H1 (cell line): ENCODE measurements at regions not wholly inside any gene's neighbourhood (a gene's known extent, or its start where the extent isn't known, plus 50 kb on each side); places are given as distances from the start of the nearest gene placed in this dataset.

Source experiments
- CTCF ChIA-PET: fragments of 300-600 bp; sonication (Branson Sonifier 250); formaldehyde crosslinking; loops from one replicate; lab custom pipeline; 2021; ENCODE audit not compliant: partially characterized antibody; lab: Charles Lee
- POLR2A ChIA-PET: fragments of 300-600 bp; sonication (Branson Sonifier 250); formaldehyde crosslinking; loops from one replicate; lab custom pipeline; 2021; ENCODE audit warnings: inconsistent platforms; ENCODE audit not compliant: partially characterized antibody; lab: Charles Lee
- DNase-seq, 2 experiments: peaks; one replicate each; pipeline versions ENCODE4 v3.0.0 to v3.0.0-alpha.2; 2010 to 2022; ENCODE audit warnings: low spot score in 2 of 2, low read depth in 1 of 2, mixed read lengths in 1 of 2
- FAIRE-seq: peaks from 2 replicates; lab custom pipeline; 2011; peaks lifted over from hg19 to GRCh38; lab: Jason Lieb, UNC
- H2AFZ ChIP-seq: 2 replicates; pipeline ENCODE4 v1.8.1; 2012; ENCODE audit warnings: low read length, inconsistent platforms
- H2AK5ac ChIP-seq: 2 replicates; pipeline ENCODE4 v1.6.1; 2013; ENCODE audit warnings: low read depth, low read length
- H2BK120ac ChIP-seq: replicated peaks from 2 replicates; pipeline ENCODE3; 2013; ENCODE audit warnings: low read depth, low read length, inconsistent platforms
- H2BK12ac ChIP-seq: 2 replicates; pipeline ENCODE4 v1.6.1; 2013; ENCODE audit warnings: low read depth, low read length
- H2BK15ac ChIP-seq: 2 replicates; pipeline ENCODE4 v1.6.1; 2013; ENCODE audit warnings: low read length
- H2BK20ac ChIP-seq: 2 replicates; pipeline ENCODE4 v1.6.1; 2013; ENCODE audit warnings: low read length
- H2BK5ac ChIP-seq: 2 replicates; pipeline ENCODE4 v1.6.1; 2013; ENCODE audit warnings: low read depth, low read length
- H3K14ac ChIP-seq: 2 replicates; pipeline ENCODE4 v1.6.1; 2013; ENCODE audit warnings: inconsistent platforms; ENCODE audit not compliant: insufficient read length
- H3K18ac ChIP-seq: 2 replicates; pipeline ENCODE4 v1.6.1; 2013; ENCODE audit warnings: low read length; ENCODE audit errors: extremely low read depth
- H3K23ac ChIP-seq: 2 replicates; pipeline ENCODE4 v1.6.1; 2013; ENCODE audit warnings: inconsistent platforms; ENCODE audit not compliant: insufficient read length
- H3K23me2 ChIP-seq: 2 replicates; pipeline ENCODE4 v1.6.1; 2013; ENCODE audit warnings: low read depth, low read length
- H3K27ac ChIP-seq: 2 replicates; pipeline ENCODE4 v1.6.1; 2011; ENCODE audit warnings: low read depth, low read length, inconsistent platforms
- H3K27me3 ChIP-seq, 4 experiments: replicated peaks in 1 of 4; 1 replicate in 1 of 4; 2 replicates in 3 of 4; pipeline versions ENCODE4 v1.6.1 to v1.8.1; 2011 to 2013; ENCODE audit warnings: low read length in 3 of 4, mild to moderate bottlenecking in 3 of 4, inconsistent platforms in 2 of 4, mixed read lengths in 2 of 4, moderate library complexity in 1 of 4; ENCODE audit not compliant: control insufficient read depth in 3 of 4, insufficient read depth in 3 of 4; ENCODE audit errors: extremely low read depth in 1 of 4
- H3K36me3 ChIP-seq, 4 experiments: 2 replicates each; pipeline versions ENCODE4 v1.6.1 to v1.8.1; 2011 to 2013; ENCODE audit warnings: mild to moderate bottlenecking in 4 of 4, low read length in 3 of 4, moderate library complexity in 2 of 4, control low read depth in 1 of 4, inconsistent platforms in 1 of 4; ENCODE audit not compliant: insufficient read depth in 4 of 4, control insufficient read depth in 2 of 4
- H3K4ac ChIP-seq: replicated peaks from 2 replicates; pipeline ENCODE3; 2013; ENCODE audit warnings: low read length, low read depth, mixed read lengths, inconsistent platforms; ENCODE audit not compliant: insufficient read length
- H3K4me1 ChIP-seq, 4 experiments: replicated peaks in 1 of 4; 1 replicate in 1 of 4; 2 replicates in 3 of 4; pipeline versions ENCODE4 v1.6.1 to v1.8.1; 2011 to 2013; ENCODE audit warnings: low read length in 3 of 4, inconsistent platforms in 2 of 4, mixed read lengths in 1 of 4; ENCODE audit not compliant: insufficient read depth in 4 of 4, control insufficient read depth in 3 of 4
- H3K4me2 ChIP-seq, 2 experiments: 2 replicates each; pipeline versions ENCODE4 v1.6.1 to v1.8.1; 2011 to 2013; ENCODE audit warnings: low read depth in 2 of 2, low read length in 2 of 2, control low read depth in 1 of 2, inconsistent platforms in 1 of 2, mild to moderate bottlenecking in 1 of 2; ENCODE audit not compliant: insufficient read depth in 1 of 2
- H3K4me3 ChIP-seq, 4 experiments: fragments of 200-600, 300-600 bp in 1 of 4; sonication (generic), shearing (Covaris generic), sonication (Bioruptor Twin) in 1 of 4; 2 replicates each; pipeline versions ENCODE4 v1.5.1 to v1.8.1; 2011 to 2016; ENCODE audit warnings: low read length in 4 of 4, low read depth in 3 of 4, control low read depth in 2 of 4, inconsistent platforms in 2 of 4, mild to moderate bottlenecking in 2 of 4, mixed read lengths in 1 of 4, moderate library complexity in 1 of 4; ENCODE audit not compliant: insufficient read depth in 2 of 4; ENCODE audit errors: extremely low read depth in 1 of 4
- H3K56ac ChIP-seq: replicated peaks from 2 replicates; pipeline ENCODE3; 2013; ENCODE audit warnings: low read depth, mild to moderate bottlenecking, mixed read lengths, low read length, inconsistent platforms; ENCODE audit not compliant: insufficient read length
- H3K79me1 ChIP-seq: 2 replicates; pipeline ENCODE4 v1.6.1; 2013; ENCODE audit warnings: low read depth, low read length, control low read depth
- H3K79me2 ChIP-seq, 2 experiments: 2 replicates each; pipeline versions ENCODE4 v1.6.1 to v1.8.1; 2012 to 2013; ENCODE audit warnings: low read length in 2 of 2, mild to moderate bottlenecking in 2 of 2, inconsistent platforms in 1 of 2; ENCODE audit not compliant: insufficient read depth in 2 of 2, control insufficient read depth in 1 of 2
- H3K9ac ChIP-seq, 4 experiments: replicated peaks in 1 of 4; 1 replicate in 1 of 4; 2 replicates in 3 of 4; pipeline versions ENCODE4 v1.6.1 to v1.8.1; 2011 to 2013; ENCODE audit warnings: low read depth in 3 of 4, low read length in 3 of 4, control low read depth in 2 of 4, mild to moderate bottlenecking in 2 of 4, moderate library complexity in 2 of 4, inconsistent platforms in 1 of 4; ENCODE audit errors: extremely low read depth in 1 of 4
- H3K9me3 ChIP-seq, 2 experiments: 2 replicates each; pipeline versions ENCODE4 v1.6.1 to v1.8.1; 2012 to 2013; ENCODE audit warnings: mild to moderate bottlenecking in 2 of 2, moderate library complexity in 2 of 2, control low read depth in 1 of 2, inconsistent platforms in 1 of 2, low read depth in 1 of 2, low read length in 1 of 2, mixed read lengths in 1 of 2; ENCODE audit not compliant: insufficient read depth in 2 of 2
- H4K20me1 ChIP-seq, 2 experiments: replicated peaks in 1 of 2; 2 replicates each; pipeline versions ENCODE3 to v1.8.1; 2011 to 2013; ENCODE audit warnings: inconsistent platforms in 2 of 2, low read length in 2 of 2, mild to moderate bottlenecking in 1 of 2; ENCODE audit not compliant: insufficient read depth in 2 of 2, control insufficient read depth in 1 of 2
- H4K5ac ChIP-seq: 2 replicates; pipeline ENCODE4 v1.6.1; 2013; ENCODE audit warnings: low read length, low read depth, mixed read lengths, inconsistent platforms; ENCODE audit not compliant: insufficient read length
- H4K8ac ChIP-seq: 2 replicates; pipeline ENCODE4 v1.8.0; 2013; ENCODE audit warnings: mild to moderate bottlenecking, moderate library complexity, low read length, inconsistent platforms; ENCODE audit not compliant: insufficient read depth; ENCODE audit errors: extremely low read depth
- H4K91ac ChIP-seq: replicated peaks from 2 replicates; pipeline ENCODE3; 2013; ENCODE audit warnings: low read length, mixed read lengths, inconsistent platforms; ENCODE audit not compliant: insufficient read length
- ASH2L ChIP-seq: fragments of 200-600, 300-600 bp; sonication (generic); IDR thresholded peaks from one replicate; pipeline ENCODE4 v1.7.1; 2017; ENCODE audit warnings: low read length
- ATF2 ChIP-seq: IDR thresholded peaks from 2 replicates; pipeline ENCODE4 v1.6.1; 2012; ENCODE audit warnings: low read length, inconsistent platforms
- BRCA1 ChIP-seq: IDR thresholded peaks from 2 replicates; pipeline ENCODE4 v1.6.1; 2012; ENCODE audit warnings: low read depth, low read length, improper control_type of control experiment
- CBX8 ChIP-seq: fragments of 300-800, 300-1000 bp; sonication (generic); IDR thresholded peaks from 2 replicates; pipeline ENCODE4 v1.7.1; 2016; ENCODE audit warnings: low read depth, low read length, borderline replicate concordance
- KDM1A ChIP-seq: fragments of 200-600, 300-600 bp; sonication (generic); IDR thresholded peaks from 2 replicates; pipeline ENCODE4 v1.7.1; 2016; ENCODE audit warnings: mild to moderate bottlenecking, low read length, borderline replicate concordance
- NANOG ChIP-seq: IDR thresholded peaks from 2 replicates; pipeline ENCODE4 v1.6.1; 2011; ENCODE audit warnings: low read length, low read depth, mild to moderate bottlenecking, inconsistent platforms; ENCODE audit not compliant: insufficient read depth, poor library complexity, severe bottlenecking
- RAD21 ChIP-seq, 2 experiments: IDR thresholded peaks in 1 of 2; conservative IDR thresholded peaks in 1 of 2; 2 replicates each; pipeline ENCODE4 v1.6.1; 2011; ENCODE audit warnings: low read depth in 2 of 2, low read length in 2 of 2, improper control_type of control experiment in 1 of 2, inconsistent platforms in 1 of 2, mild to moderate bottlenecking in 1 of 2, moderate library complexity in 1 of 2
- RXRA ChIP-seq: IDR thresholded peaks from 2 replicates; pipeline ENCODE4 v1.6.1; 2011; ENCODE audit warnings: low read depth, mild to moderate bottlenecking, low read length, moderate library complexity; ENCODE audit not compliant: insufficient read depth
- SUZ12 ChIP-seq: fragments of 200-600 bp; sonication (generic); IDR thresholded peaks from 2 replicates; pipeline ENCODE4 v1.6.1; 2012; ENCODE audit warnings: mild to moderate bottlenecking, inconsistent platforms, low read length, moderate library complexity, mixed read lengths
- TEAD4 ChIP-seq: IDR thresholded peaks from 2 replicates; pipeline ENCODE4 v1.6.1; 2012; ENCODE audit warnings: low read depth, low read length, inconsistent platforms, mixed read lengths
- ZNF274 ChIP-seq: IDR thresholded peaks from 2 replicates; pipeline ENCODE4 v1.7.0; 2012; ENCODE audit warnings: low read length, borderline replicate concordance; ENCODE audit errors: extremely low read depth
- WGBS, 2 experiments: shearing (Covaris generic) in 1 of 2; methylation state at CpG; one replicate each; pipeline versions ENCODE4 v1.1.6 to v1.1.7; 2013 to 2015; ENCODE audit warnings: low lambda C conversion rate in 2 of 2, mixed read lengths in 2 of 2, inconsistent platforms in 1 of 2, low coverage in 1 of 2, missing lambda C conversion rate in 1 of 2; ENCODE audit not compliant: insufficient replicate concordance in 2 of 2, insufficient coverage in 1 of 2, insufficient read length in 1 of 2; ENCODE audit errors: extremely low coverage in 1 of 2, missing lambda C conversion rate in 1 of 2; 5-methylcytosine and 5-hydroxymethylcytosine counted together

GRCh38 chr10:131822692-131823245 lies 78.0 kb upstream of the PPP2R2D start:
- Histone ChIP-seq H3K23ac (no peak overlapping the region), H4K8ac (no peak overlapping the region), H4K20me1 (no peaks in the 10 kb centered on the region), H2BK5ac (no peak overlapping the region), H3K79me1 (no peaks in the 10 kb centered on the region), H2BK120ac (no peak overlapping the region), H3K4me2 (no peak overlapping the region), H3K14ac (no peak overlapping the region), H3K9me3 (no peaks in the 10 kb centered on the region), H2BK20ac (no peak overlapping the region), H3K4me1 (peaks cover 3 to 18% (median 11%) of the 10 kb centered on the region in 4 experiments), H3K9ac (no peak overlapping the region), H2AK5ac (no peak overlapping the region), H4K91ac (no peak overlapping the region), H3K36me3 (no peaks in the 10 kb centered on the region), H3K79me2 (no peaks in the 10 kb centered on the region), H3K4me3 (no peak overlapping the region), H3K4ac (no peak overlapping the region), H4K5ac (no peak overlapping the region), H3K23me2 (peaks cover 1% of the 10 kb centered on the region; the same call in 1 of the 2 replicates), H3K18ac (no peak overlapping the region), H3K27me3 (no peaks in the 10 kb centered on the region), H3K56ac (no peak overlapping the region), H2BK12ac (no peak overlapping the region), H2AFZ (no peak overlapping the region), H3K27ac (no peak overlapping the region), H2BK15ac (no peak overlapping the region)
- 98% methylated on average over 8 of the region's 9 CpGs; no CpG with 5 or more reads in 1 of the 2 experiments for WGBS, 2 experiments
- DNase-seq: no peak
- CTCF ChIA-PET: interaction anchor here (0.9 to 1.0 kb wide), 2 partner anchors 22 to 38 kb away, joined by 3 read pairs; no protein-coding TSS in a partner anchor
- POLR2A ChIA-PET: no interaction called here
- FAIRE-seq: no peak
- TF ChIP-seq NANOG (no peak), SUZ12 (no peak), RXRA (no peak), TEAD4 (no peak), BRCA1 (no peak), KDM1A (no peak), CBX8 (no peak), ASH2L (no peak), ZNF274 (no peak), ATF2 (no peak), RAD21 (IDR thresholded peaks at IDR 0.05 in 1 of 2, conservative IDR thresholded peaks at IDR 0.05 in 1 of 2; ENCODE audit: low read depth in 2 of 2, low read length in 2 of 2) (no peak)
